GM12874 (cell line): ENCODE measurements at regions not wholly inside any gene's neighbourhood (a gene's known extent, or its start where the extent isn't known, plus 50 kb on each side); places are given as distances from the start of the nearest gene placed in this dataset.

Experiments used
- CTCF ChIP-seq: IDR thresholded peaks from 2 replicates; pipeline ENCODE4 v1.5.1; 2011; ENCODE audit warnings: low read depth, mild to moderate bottlenecking, control low read depth, low read length, moderate library complexity; ENCODE audit not compliant: insufficient read depth

GRCh38 chr5:23014266-23014665 lies 161.1 kb upstream of the CDH12 start:
- TF ChIP-seq CTCF = no peak

- no peak for TF ChIP-seq CTCF
Measured at GRCh38 chr5:23013395-23013998, 160.4 kb upstream of the CDH12 start.

GRCh38 chr5:23012842-23013241 lies 159.7 kb upstream of the CDH12 start:
- no peak for TF ChIP-seq CTCF

DNA sequence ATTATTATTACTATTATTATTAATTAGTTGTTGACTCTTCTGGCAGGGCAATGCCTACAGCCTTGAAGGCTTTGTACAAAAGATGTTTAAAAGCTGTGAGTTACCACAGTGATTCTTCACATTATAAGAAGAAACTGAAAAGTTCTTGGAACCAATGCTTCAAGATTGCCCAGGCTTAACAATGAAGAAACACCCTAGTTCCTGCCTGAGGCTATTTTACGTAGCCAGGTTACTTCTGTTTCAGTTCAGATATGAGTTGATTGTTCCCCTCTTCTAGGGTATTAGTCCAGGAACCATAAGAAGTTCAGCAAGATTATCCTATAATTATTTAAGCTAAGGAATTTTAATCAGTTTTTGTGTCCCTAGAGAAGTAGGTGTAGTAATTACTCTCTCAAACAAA lies 154.6 kb upstream of the CDH12 start:
- no peak for TF ChIP-seq CTCF

- no peak for TF ChIP-seq CTCF
Measured at GRCh38 chr5:23007236-23007635, 154.1 kb upstream of the CDH12 start.

GRCh38 chr5:23001120-23001519 lies 148.0 kb upstream of the CDH12 start:
- TF ChIP-seq CTCF = no peak

- TF ChIP-seq CTCF = no peak
Measured at GRCh38 chr5:22998774-22999173, 145.6 kb upstream of the CDH12 start.
